Mammary epithelial cell (primary cell): ENCODE measurements at regions not wholly inside any gene's neighbourhood (a gene's known extent, or its start where the extent isn't known, plus 50 kb on each side); places are given as distances from the start of the nearest gene placed in this dataset.

ENCODE experiments used
- CTCF ChIP-seq, 2 donors: IDR thresholded peaks in 1 of 2; conservative IDR thresholded peaks in 1 of 2; 2 replicates each; pipeline ENCODE4 v1.5.1; 2011 to 2012; ENCODE audit warnings: inconsistent platforms in 2 of 2, low read length in 2 of 2, mild to moderate bottlenecking in 2 of 2, control low read depth in 1 of 2, low read depth in 1 of 2; ENCODE audit not compliant: insufficient read depth in 1 of 2; ENCODE audit errors: extremely low read depth in 1 of 2
- EZH2 ChIP-seq: IDR thresholded peaks from 2 replicates; pipeline ENCODE4 v1.6.1; 2012; ENCODE audit warnings: low read length, inconsistent platforms, borderline replicate concordance

- TF ChIP-seq CTCF (conservative IDR thresholded peaks at IDR 0.05 in 1 of 2, IDR thresholded peaks at IDR 0.05 in 1 of 2; ENCODE audit: extremely low read depth in 1 of 2, insufficient read depth in 1 of 2, low read depth in 1 of 2, low read length in 2 of 2) (no peak), EZH2 (no peak)
Observed at GRCh38 chr2:105186967-105187498, 54.5 kb upstream of the GPR45 start.
